ENCODE measurements at regions not wholly inside any gene's neighbourhood (a gene's known extent, or its start where the extent isn't known, plus 50 kb on each side); places are given as distances from the start of the nearest gene placed in this dataset.
"Not testable (repeated sequence)": the region's sequence is repeated elsewhere in the genome, so short reads cannot be mapped to it uniquely, and the experiment has no call there.

- Histone ChIP-seq H2AFZ (ENCODE audit: low read length) (peak overlapping the region; percentile 65), H4K20me1 (ENCODE audit: control insufficient read depth, extremely low read depth, insufficient read depth, low read length) (no peaks in the 10 kb centered on the region), H3K9me3 (ENCODE audit: control insufficient read depth, insufficient read depth, low read depth, low read length) (no peaks in the 10 kb centered on the region), H3K4me1 (ENCODE audit: control insufficient read depth, extremely low read depth, insufficient read depth, low read length) (no peaks in the 10 kb centered on the region), H3K27ac (ENCODE audit: insufficient read depth, low read length) (no peak overlapping the region), H3K27me3 (ENCODE audit: control insufficient read depth, insufficient read depth, low read length) (no peaks in the 10 kb centered on the region), H3K9ac (ENCODE audit: insufficient read depth, low read length) (no peak overlapping the region), H3K36me3 (ENCODE audit: control insufficient read depth, insufficient read depth, low read length) (no peaks in the 10 kb centered on the region), H3K4me2 (ENCODE audit: extremely low read depth, insufficient read depth, low read length) (peak overlapping the region; percentile 81), H3K79me2 (ENCODE audit: control insufficient read depth, insufficient read depth, low read length) (no peaks in the 10 kb centered on the region), H3K4me3 (replicated peaks in 1 of 4; ENCODE audit: control extremely low read depth in 1 of 4, insufficient read depth in 1 of 4, low read depth in 3 of 4, low read length in 4 of 4) (peak overlapping the region; percentile 53 to 66 (median 54))
- TF ChIP-seq EZH2 (IDR thresholded peaks at IDR 0.05; ENCODE audit: low read length, missing control alignments) (no peak), CTCF (conservative IDR thresholded peaks at IDR 0.05 in 1 of 2, IDR thresholded peaks at IDR 0.05 in 1 of 2; ENCODE audit: low read depth in 1 of 2, low read length in 2 of 2) (no peak)
- no peak for DNase-seq (ENCODE audit: low read depth in 2 of 2)
Observed at GRCh38 chr6:27544612-27545260, 71.8 kb upstream of the ZNF184 start.

- not testable (repeated sequence) for H3K27me3 ChIP-seq (ENCODE audit: control insufficient read depth, insufficient read depth, low read length); H3K9me3 ChIP-seq (ENCODE audit: control insufficient read depth, insufficient read depth, low read depth, low read length); H3K9ac ChIP-seq (ENCODE audit: insufficient read depth, low read length); H3K4me1 ChIP-seq (ENCODE audit: control insufficient read depth, extremely low read depth, insufficient read depth, low read length); DNase-seq (ENCODE audit: low read depth in 2 of 2); H3K27ac ChIP-seq (ENCODE audit: insufficient read depth, low read length); H3K36me3 ChIP-seq (ENCODE audit: control insufficient read depth, insufficient read depth, low read length); H3K79me2 ChIP-seq (ENCODE audit: control insufficient read depth, insufficient read depth, low read length); H4K20me1 ChIP-seq (ENCODE audit: control insufficient read depth, extremely low read depth, insufficient read depth, low read length)
- H3K4me3 ChIP-seq (replicated peaks in 1 of 4; ENCODE audit: control extremely low read depth in 1 of 4, insufficient read depth in 1 of 4, low read depth in 3 of 4, low read length in 4 of 4), result peak overlapping the region in 3 of 4 experiments; percentile 53 to 66 (median 55)
- peak overlapping the region; percentile 81 for H3K4me2 ChIP-seq (ENCODE audit: extremely low read depth, insufficient read depth, low read length)
- peak overlapping the region; percentile 65 for H2AFZ ChIP-seq (ENCODE audit: low read length)
Observed at GRCh38 chr6:27544135-27544534, 71.2 kb upstream of the ZNF184 start.

DNA sequence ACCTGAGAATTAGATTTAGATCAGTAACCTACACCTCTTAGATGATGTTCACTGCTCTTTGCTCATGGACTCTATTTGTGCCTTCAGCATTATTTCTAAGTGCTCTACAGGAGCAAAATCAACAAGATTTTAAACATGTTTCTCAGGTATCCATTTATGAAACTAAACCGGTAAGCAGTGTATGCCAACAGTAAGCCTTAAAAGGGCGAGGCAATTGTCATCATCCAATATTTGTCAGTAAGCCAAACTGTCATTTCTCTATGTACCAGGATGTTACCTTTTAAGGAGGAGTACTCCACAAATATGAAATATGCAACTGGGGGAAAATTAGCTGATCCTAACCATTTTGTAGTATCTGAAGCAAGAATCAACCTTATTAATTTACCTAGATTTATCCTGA is 69.6 kb upstream of the ZNF184 start:
- Histone ChIP-seq H3K79me2 (ENCODE audit: control insufficient read depth, insufficient read depth, low read length) (no peaks in the 10 kb centered on the region), H3K4me3 (replicated peaks in 1 of 4; ENCODE audit: control extremely low read depth in 1 of 4, insufficient read depth in 1 of 4, low read depth in 3 of 4, low read length in 4 of 4) (no peak overlapping the region), H4K20me1 (ENCODE audit: control insufficient read depth, extremely low read depth, insufficient read depth, low read length) (no peaks in the 10 kb centered on the region), H3K4me1 (ENCODE audit: control insufficient read depth, extremely low read depth, insufficient read depth, low read length) (no peaks in the 10 kb centered on the region), H3K27me3 (ENCODE audit: control insufficient read depth, insufficient read depth, low read length) (no peaks in the 10 kb centered on the region), H3K36me3 (ENCODE audit: control insufficient read depth, insufficient read depth, low read length) (no peaks in the 10 kb centered on the region), H3K4me2 (ENCODE audit: extremely low read depth, insufficient read depth, low read length) (no peak overlapping the region), H3K9ac (ENCODE audit: insufficient read depth, low read length) (no peak overlapping the region), H2AFZ (ENCODE audit: low read length) (no peak overlapping the region), H3K9me3 (ENCODE audit: control insufficient read depth, insufficient read depth, low read depth, low read length) (no peaks in the 10 kb centered on the region), H3K27ac (ENCODE audit: insufficient read depth, low read length) (no peak overlapping the region)
- no peak for DNase-seq (ENCODE audit: low read depth in 2 of 2)
- no peak for TF ChIP-seq EZH2 (IDR thresholded peaks at IDR 0.05; ENCODE audit: low read length, missing control alignments)
- no peak for TF ChIP-seq CTCF (conservative IDR thresholded peaks at IDR 0.05 in 1 of 2, IDR thresholded peaks at IDR 0.05 in 1 of 2; ENCODE audit: low read depth in 1 of 2, low read length in 2 of 2)
